HepG2 (cell line): ENCODE measurements at regions not wholly inside any gene's neighbourhood (a gene's known extent, or its start where the extent isn't known, plus 50 kb on each side); places are given as distances from the start of the nearest gene placed in this dataset.

Experiments used
- ATAC-seq: fragments of 200-7000 bp; cut with Tn5 transposase; 3 replicates; pipeline ENCODE4 v1.9.1; 2020; ENCODE audit warnings: mild to moderate bottlenecking, moderate library complexity
- BruUV-seq: library from RNA; stranded (reverse); fragments of 400-500 nt; replicated peaks from 2 replicates; lab custom pipeline; 2021; lab: Mats Ljungman, UMichigan
- CTCF ChIA-PET: fragments of 300-600 bp; formaldehyde crosslinking; extraction: SDS; loops from one replicate; lab custom pipeline; 2021; ENCODE audit warnings: low total read pairs, inconsistent platforms, low intra/inter-chr PET ratio; lab: Yijun Ruan, JAX
- POLR2A ChIA-PET: fragments of 350-600 bp; sonication (Branson Sonifier 250); formaldehyde crosslinking; loops from one replicate; lab custom pipeline; 2020; ENCODE audit warnings: antibody characterized with exemption, inconsistent platforms; lab: Yijun Ruan, JAX
- DNase-seq: peaks from one replicate; pipeline ENCODE4 v3.0.0-alpha.2; 2015; ENCODE audit warnings: low spot score
- FAIRE-seq: peaks from 3 replicates; lab custom pipeline; 2011; peaks lifted over from hg19 to GRCh38; lab: Jason Lieb, UNC
- H2AFZ ChIP-seq: one replicate; pipeline ENCODE4 v1.6.1; 2011; ENCODE audit warnings: low read length, inconsistent platforms
- H3K27ac ChIP-seq: fragments of 300-600 bp; 3 replicates; pipeline ENCODE4 v1.8.0; 2011; ENCODE audit warnings: mixed run types, mild to moderate bottlenecking, mixed read lengths, low read length, inconsistent platforms; ENCODE audit not compliant: insufficient read depth; ENCODE audit errors: extremely low read length
- H3K27me3 ChIP-seq, 2 experiments: fragments of 200-600 bp in 1 of 2; 2 replicates in 1 of 2; 3 replicates in 1 of 2; pipeline versions ENCODE4 v1.6.0 to v1.8.0; 2011; ENCODE audit warnings: low read length in 2 of 2, mild to moderate bottlenecking in 2 of 2, moderate library complexity in 2 of 2, inconsistent platforms in 1 of 2; ENCODE audit not compliant: insufficient read depth in 2 of 2, control insufficient read depth in 1 of 2
- H3K36me3 ChIP-seq, 2 experiments: fragments of 200-600 bp in 1 of 2; replicated peaks in 1 of 2; 2 replicates in 1 of 2; 3 replicates in 1 of 2; pipeline versions ENCODE4 v1.5.1 to v1.8.0; 2011; ENCODE audit warnings: low read length in 2 of 2, inconsistent platforms in 1 of 2; ENCODE audit not compliant: insufficient read depth in 2 of 2, control insufficient read depth in 1 of 2
- H3K4me1 ChIP-seq: 2 replicates; pipeline ENCODE4 v1.5.1; 2012; ENCODE audit warnings: low read length, inconsistent platforms; ENCODE audit not compliant: insufficient read depth
- H3K4me2 ChIP-seq: 2 replicates; pipeline ENCODE4 v1.6.0; 2011; ENCODE audit warnings: low read depth, low read length, inconsistent platforms
- H3K4me3 ChIP-seq, 3 experiments: fragments of 200-600 bp in 1 of 3; sonication (generic), shearing (Covaris generic) in 1 of 3; replicated peaks in 1 of 3; 2 replicates each; pipeline ENCODE4 v1.5.1; 2011 to 2016; ENCODE audit warnings: low read length in 3 of 3, inconsistent platforms in 2 of 3, low read depth in 2 of 3, mild to moderate bottlenecking in 2 of 3, control low read depth in 1 of 3, mixed read lengths in 1 of 3; ENCODE audit not compliant: insufficient read depth in 1 of 3
- H3K79me2 ChIP-seq: one replicate; pipeline ENCODE4 v1.6.1; 2011; ENCODE audit warnings: low read length, inconsistent platforms; ENCODE audit not compliant: insufficient read depth
- H3K9ac ChIP-seq: 2 replicates; pipeline ENCODE4 v1.6.0; 2011; ENCODE audit warnings: mild to moderate bottlenecking, low read depth, low read length, inconsistent platforms; ENCODE audit not compliant: insufficient read depth
- H3K9me3 ChIP-seq: 2 replicates; pipeline ENCODE4 v1.5.1; 2012; ENCODE audit warnings: mild to moderate bottlenecking, low read length
- H4K20me1 ChIP-seq: 2 replicates; pipeline ENCODE4 v1.6.0; 2011; ENCODE audit warnings: inconsistent platforms, mild to moderate bottlenecking, low read length, moderate library complexity; ENCODE audit not compliant: insufficient read depth
- DDIT3 ChIP-seq: sonication (generic); formaldehyde crosslinking; IDR thresholded peaks from 2 replicates; pipeline ENCODE4 v1.4.0; 2020; ENCODE audit warnings: mild to moderate bottlenecking, missing genetic modification reagents
- HNRNPL ChIP-seq: fragments of 200-400 bp; formaldehyde crosslinking; IDR thresholded peaks from 2 replicates; pipeline ENCODE4 v1.6.1; 2017; ENCODE audit warnings: mild to moderate bottlenecking, low read depth, low read length
- KLF13 ChIP-seq: sonication (generic); formaldehyde crosslinking; IDR thresholded peaks from 2 replicates; pipeline ENCODE4 v1.4.0; 2020; ENCODE audit warnings: mild to moderate bottlenecking, missing genetic modification reagents
- MNT ChIP-seq: fragments of 450-650 bp; IDR thresholded peaks from 2 replicates; pipeline ENCODE4 v1.6.1; 2016
- NFE2L2 ChIP-seq: fragments of 150-350 bp; IDR thresholded peaks from 2 replicates; pipeline ENCODE4 v1.6.1; 2014; ENCODE audit warnings: low read length
- TFE3 ChIP-seq: IDR thresholded peaks from 2 replicates; pipeline ENCODE4 v1.6.1; 2016
- ZBTB7A ChIP-seq: sonication (generic); formaldehyde crosslinking; IDR thresholded peaks from 2 replicates; pipeline ENCODE4 v1.8.0; 2022; ENCODE audit warnings: mild to moderate bottlenecking, missing genetic modification reagents
- ZNF235 ChIP-seq: sonication (generic); formaldehyde crosslinking; IDR thresholded peaks from 2 replicates; pipeline ENCODE4 v1.8.1; 2023; ENCODE audit warnings: mild to moderate bottlenecking, missing genetic modification reagents, borderline replicate concordance
- ZNF263 ChIP-seq: sonication (generic); formaldehyde crosslinking; IDR thresholded peaks from 2 replicates; pipeline ENCODE4 v1.4.0; 2020; ENCODE audit warnings: missing genetic modification reagents
- ZNF264 ChIP-seq: sonication (generic); formaldehyde crosslinking; IDR thresholded peaks from 2 replicates; pipeline ENCODE4 v1.4.0; 2020; ENCODE audit warnings: missing genetic modification reagents
- ZNF281 ChIP-seq: sonication (generic); formaldehyde crosslinking; IDR thresholded peaks from 2 replicates; pipeline ENCODE4 v1.4.0; 2020; ENCODE audit warnings: missing genetic modification reagents, borderline replicate concordance
- WGBS: methylation state at CpG from one replicate; pipeline ENCODE4 v1.1.6; 2017; ENCODE audit warnings: low lambda C conversion rate; 5-methylcytosine and 5-hydroxymethylcytosine counted together
- in situ Hi-C: cut with HindIII; loops from 2 replicates; pipeline ENCODE4 v1.10.0; 2017; ENCODE audit warnings: low pct_unique_long_range_greater_than_20kb; ENCODE audit not compliant: extremely low pct_ligation_motif_present
- intact Hi-C: fragments of 100-400 bp; cut with micrococcal nuclease; formaldehyde crosslinking; loops from one replicate; pipeline ENCODE4 v1.10.0; 2022; ENCODE audit not compliant: unreplicated experiment
- TF ChIP-seq, protein P1 (sequence below): sonication (generic); formaldehyde crosslinking; IDR thresholded peaks from 2 replicates; pipeline ENCODE4 v1.5.0; 2020; ENCODE audit warnings: missing genetic modification reagents
- TF ChIP-seq, protein P2 (sequence below): sonication (generic); formaldehyde crosslinking; IDR thresholded peaks from 2 replicates; pipeline ENCODE4 v1.5.0; 2020; ENCODE audit warnings: missing genetic modification reagents

GRCh38 chr1:65082346-65083040, 65.5 kb upstream of the AK4 start (continued):
- TF ChIP-seq ZNF235 (CRISPR knock-in tag) (no peak), TFE3 (CRISPR knock-in tag) (no peak)

DNA sequence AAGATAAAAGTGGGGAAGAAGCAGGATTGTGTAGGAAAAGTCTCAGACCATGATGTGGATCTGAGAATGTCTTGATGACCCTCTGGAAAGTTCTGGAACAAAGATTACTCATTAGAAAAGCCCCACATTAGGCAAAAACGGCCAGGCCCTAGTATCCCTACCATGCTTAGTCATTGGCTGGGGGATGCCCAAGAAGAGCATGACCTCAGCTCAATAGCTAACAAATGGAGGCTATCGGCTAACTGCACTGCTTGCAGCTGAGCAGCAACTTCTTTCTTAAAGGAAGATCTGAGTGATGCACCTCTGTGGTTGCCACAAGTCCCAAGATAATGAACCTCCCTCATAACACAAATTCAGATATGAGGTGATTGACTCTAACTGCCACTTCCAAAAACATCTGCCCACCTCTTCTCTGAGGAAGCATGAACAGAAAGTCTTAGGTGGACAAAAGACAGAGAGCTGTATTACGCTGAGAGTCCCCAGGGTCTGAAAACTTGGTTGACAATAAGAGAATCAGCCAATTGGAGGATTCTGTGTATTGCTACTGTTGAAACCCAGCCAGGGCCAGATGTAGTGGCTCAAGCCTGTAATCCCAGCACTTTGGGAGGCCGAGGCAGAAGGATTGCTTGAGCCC, 64.6 kb upstream of the AK4 start:
- ChIA-PET CTCF (no interaction called here), POLR2A (no interaction called here)
- no peaks in the 10 kb centered on the region for H4K20me1 ChIP-seq
- H3K36me3 ChIP-seq, result no peaks in the 10 kb centered on the region
- no peak overlapping the region for H3K27ac ChIP-seq
- FAIRE-seq (no peak), DNase-seq (no peak), ATAC-seq (no peak)
- no peak overlapping the region for H3K4me3 ChIP-seq
- H3K27me3 ChIP-seq, result no peaks in the 10 kb centered on the region
- H3K9me3 ChIP-seq, result no peaks in the 10 kb centered on the region
- H3K9ac ChIP-seq, result no peak overlapping the region
- no TSS peak for BruUV-seq
- no peak overlapping the region for H2AFZ ChIP-seq
- intact Hi-C loops, result loop anchor here (5.0 kb wide), 1 partner anchor 124 kb away; no protein-coding TSS in a partner anchor
- in situ Hi-C loops, result no loop called here
- no peak overlapping the region for H3K4me2 ChIP-seq
- no peaks in the 10 kb centered on the region; the same call in 1 of the 2 replicates for H3K4me1 ChIP-seq
- H3K79me2 ChIP-seq, result no peaks in the 10 kb centered on the region
- WGBS, result 40% methylated on average over 3 of the region's 4 CpGs
- TF ChIP-seq, protein P1, sequence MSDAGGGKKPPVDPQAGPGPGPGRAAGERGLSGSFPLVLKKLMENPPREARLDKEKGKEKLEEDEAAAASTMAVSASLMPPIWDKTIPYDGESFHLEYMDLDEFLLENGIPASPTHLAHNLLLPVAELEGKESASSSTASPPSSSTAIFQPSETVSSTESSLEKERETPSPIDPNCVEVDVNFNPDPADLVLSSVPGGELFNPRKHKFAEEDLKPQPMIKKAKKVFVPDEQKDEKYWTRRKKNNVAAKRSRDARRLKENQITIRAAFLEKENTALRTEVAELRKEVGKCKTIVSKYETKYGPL (CRISPR knock-in tag), result no peak
- no peak for TF ChIP-seq ZNF281 (CRISPR knock-in tag)
- TF ChIP-seq DDIT3 (CRISPR knock-in tag), result no peak
- TF ChIP-seq HNRNPL, result no peak
- no peak for TF ChIP-seq ZNF263 (CRISPR knock-in tag)
- TF ChIP-seq, protein P2, sequence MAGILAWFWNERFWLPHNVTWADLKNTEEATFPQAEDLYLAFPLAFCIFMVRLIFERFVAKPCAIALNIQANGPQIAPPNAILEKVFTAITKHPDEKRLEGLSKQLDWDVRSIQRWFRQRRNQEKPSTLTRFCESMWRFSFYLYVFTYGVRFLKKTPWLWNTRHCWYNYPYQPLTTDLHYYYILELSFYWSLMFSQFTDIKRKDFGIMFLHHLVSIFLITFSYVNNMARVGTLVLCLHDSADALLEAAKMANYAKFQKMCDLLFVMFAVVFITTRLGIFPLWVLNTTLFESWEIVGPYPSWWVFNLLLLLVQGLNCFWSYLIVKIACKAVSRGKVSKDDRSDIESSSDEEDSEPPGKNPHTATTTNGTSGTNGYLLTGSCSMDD (CRISPR knock-in tag), result no peak
- TF ChIP-seq ZBTB7A (CRISPR knock-in tag), result no peak
- no peak for TF ChIP-seq KLF13 (CRISPR knock-in tag)
- TF ChIP-seq MNT, result no peak
- TF ChIP-seq ZNF264, result no peak
- TF ChIP-seq NFE2L2, result no peak
